ENCODE measurements at regions not wholly inside any gene's neighbourhood (a gene's known extent, or its start where the extent isn't known, plus 50 kb on each side); places are given as distances from the start of the nearest gene placed in this dataset.

- Histone ChIP-seq H3K9ac (ENCODE audit: low read length) (no peak overlapping the region), H3K27me3 (replicated peaks in 1 of 4; ENCODE audit: control extremely low read depth in 1 of 4, control insufficient read depth in 3 of 4, insufficient read depth in 4 of 4, low read length in 3 of 4) (no peaks in the 10 kb centered on the region), H3K36me3 (replicated peaks in 1 of 2; ENCODE audit: control extremely low read depth in 1 of 2, control insufficient read depth in 1 of 2, extremely low read depth in 1 of 2, insufficient read depth in 2 of 2, low read length in 1 of 2) (no peaks in the 10 kb centered on the region), H3K4me1 (ENCODE audit: control insufficient read depth in 2 of 2, insufficient read depth in 2 of 2, low read length in 2 of 2) (no peaks in the 10 kb centered on the region), H3K27ac (ENCODE audit: low read length in 2 of 2) (no peak overlapping the region), H4K20me1 (ENCODE audit: control insufficient read depth, insufficient read depth, low read length, poor library complexity, severe bottlenecking) (no peaks in the 10 kb centered on the region), H3K4me2 (replicated peaks; ENCODE audit: low read depth, low read length, poor library complexity, severe bottlenecking) (no peak overlapping the region), H3K79me2 (ENCODE audit: control insufficient read depth, insufficient read depth, low read length) (no peaks in the 10 kb centered on the region), H3K4me3 (ENCODE audit: control extremely low read depth in 1 of 5, extremely low read depth in 1 of 5, insufficient read depth in 1 of 5, low read depth in 2 of 5, low read length in 4 of 5) (no peak overlapping the region), H2AFZ (ENCODE audit: insufficient read depth, low read depth, low read length, poor library complexity, severe bottlenecking) (no peak overlapping the region), H3K9me3 (ENCODE audit: control extremely low read depth in 1 of 3, control insufficient read depth in 2 of 3, insufficient read depth in 1 of 3, low read length in 2 of 3) (peaks cover 0 to 1% (median 0%) of the 10 kb centered on the region in 3 donors)
- Mint-ChIP-seq H3K9me3 (ENCODE audit: insufficient read depth) (peaks cover 6% of the 10 kb centered on the region), H3K27me3 (no peaks in the 10 kb centered on the region), H3K4me3 (no peak overlapping the region), H3K27ac (no peak overlapping the region), H3K4me1 (no peaks in the 10 kb centered on the region)
- ChIA-PET POLR2A (no interaction called here), CTCF (no interaction called here)
- TF ChIP-seq CTCF (IDR thresholded peaks at IDR 0.05): no peak
- ATAC-seq (ENCODE audit: low read depth) (no peak), DNase-seq (no peak)
- WGBS (ENCODE audit: insufficient coverage): 84% methylated on average over 10 of the region's 12 CpGs
- intact Hi-C loops (cut with micrococcal nuclease): no loop called here
These were observed 421.2 kb upstream of the NWD2 start for GRCh38 chr4:36823199-36823967.

- H3K4me1 Mint-ChIP-seq: no peaks in the 10 kb centered on the region
- H3K4me3 Mint-ChIP-seq: no peak overlapping the region
- Histone ChIP-seq H3K4me2 (replicated peaks; ENCODE audit: low read depth, low read length, poor library complexity, severe bottlenecking) (no peak overlapping the region), H2AFZ (ENCODE audit: insufficient read depth, low read depth, low read length, poor library complexity, severe bottlenecking) (no peak overlapping the region), H3K4me1 (ENCODE audit: control insufficient read depth in 2 of 2, insufficient read depth in 2 of 2, low read length in 2 of 2) (no peaks in the 10 kb centered on the region), H3K27me3 (replicated peaks in 1 of 4; ENCODE audit: control extremely low read depth in 1 of 4, control insufficient read depth in 3 of 4, insufficient read depth in 4 of 4, low read length in 3 of 4) (no peaks in the 10 kb centered on the region), H4K20me1 (ENCODE audit: control insufficient read depth, insufficient read depth, low read length, poor library complexity, severe bottlenecking) (no peaks in the 10 kb centered on the region), H3K36me3 (replicated peaks in 1 of 2; ENCODE audit: control extremely low read depth in 1 of 2, control insufficient read depth in 1 of 2, extremely low read depth in 1 of 2, insufficient read depth in 2 of 2, low read length in 1 of 2) (no peaks in the 10 kb centered on the region), H3K9ac (ENCODE audit: low read length) (no peak overlapping the region), H3K9me3 (ENCODE audit: control extremely low read depth in 1 of 3, control insufficient read depth in 2 of 3, insufficient read depth in 1 of 3, low read length in 2 of 3) (peaks cover 0 to 1% (median 0%) of the 10 kb centered on the region in 3 donors), H3K4me3 (ENCODE audit: control extremely low read depth in 1 of 5, extremely low read depth in 1 of 5, insufficient read depth in 1 of 5, low read depth in 2 of 5, low read length in 4 of 5) (no peak overlapping the region), H3K79me2 (ENCODE audit: control insufficient read depth, insufficient read depth, low read length) (no peaks in the 10 kb centered on the region), H3K27ac (ENCODE audit: low read length in 2 of 2) (no peak overlapping the region)
- H3K27me3 Mint-ChIP-seq: no peaks in the 10 kb centered on the region
- intact Hi-C loops (cut with micrococcal nuclease): no loop called here
- no peak for ATAC-seq (ENCODE audit: low read depth)
- no peak for TF ChIP-seq CTCF (IDR thresholded peaks at IDR 0.05)
- peaks cover 6% of the 10 kb centered on the region for H3K9me3 Mint-ChIP-seq (ENCODE audit: insufficient read depth)
- POLR2A ChIA-PET: no interaction called here
- no peak for DNase-seq
- CTCF ChIA-PET: no interaction called here
- H3K27ac Mint-ChIP-seq: no peak overlapping the region
- 57% methylated on average over 1 of the region's 3 CpGs for WGBS (ENCODE audit: insufficient coverage)
These were observed 419.9 kb upstream of the NWD2 start for GRCh38 chr4:36824682-36825081.

All from B cell (primary cell).